OCI-LY1 (cell line): ENCODE measurements at regions not wholly inside any gene's neighbourhood (a gene's known extent, or its start where the extent isn't known, plus 50 kb on each side); places are given as distances from the start of the nearest gene placed in this dataset.

Experiments
- H2AFZ ChIP-seq: fragments of 200-600 bp; sonication (generic), shearing (Covaris generic); 2 replicates; pipeline ENCODE4 v1.6.0; 2014; ENCODE audit warnings: antibody characterized with exemption, mild to moderate bottlenecking, low read length
- H3F3A ChIP-seq: fragments of 200-600 bp; sonication (generic), shearing (Covaris generic); 2 replicates; pipeline ENCODE4 v1.6.0; 2014; ENCODE audit warnings: mild to moderate bottlenecking, antibody characterized with exemption, low read length, moderate library complexity; ENCODE audit not compliant: insufficient read depth
- H3K27ac ChIP-seq: fragments of 200-600 bp; sonication (generic); 2 replicates; pipeline ENCODE4 v1.5.1; 2014; ENCODE audit warnings: low read length, mixed run types, mild to moderate bottlenecking, low read depth; ENCODE audit not compliant: poor library complexity, severe bottlenecking
- H3K27me3 ChIP-seq: fragments of 200-600 bp; sonication (generic); 2 replicates; pipeline ENCODE4 v1.6.0; 2014; ENCODE audit warnings: antibody characterized with exemption, mild to moderate bottlenecking, low read length, moderate library complexity; ENCODE audit not compliant: insufficient read depth
- H3K36me3 ChIP-seq: fragments of 200-600 bp; sonication (generic); 2 replicates; pipeline ENCODE4 v1.6.1; 2014; ENCODE audit warnings: mild to moderate bottlenecking, antibody characterized with exemption, low read length, moderate library complexity, mixed read lengths; ENCODE audit not compliant: insufficient read depth
- H3K4me1 ChIP-seq: fragments of 200-600 bp; sonication (generic); 2 replicates; pipeline ENCODE4 v1.5.1; 2014; ENCODE audit warnings: mild to moderate bottlenecking, low read length, moderate library complexity; ENCODE audit not compliant: insufficient read depth, severe bottlenecking
- H3K4me2 ChIP-seq: fragments of 200-600 bp; sonication (generic), shearing (Covaris generic); 2 replicates; pipeline ENCODE4 v1.6.1; 2014; ENCODE audit warnings: low read length
- H3K4me3 ChIP-seq: fragments of 200-600 bp; sonication (generic); 2 replicates; pipeline ENCODE4 v1.5.1; 2014; ENCODE audit warnings: low read length, low read depth, mild to moderate bottlenecking, mixed read lengths; ENCODE audit not compliant: poor library complexity, severe bottlenecking
- H3K79me2 ChIP-seq: fragments of 200-600 bp; shearing (Covaris generic); 2 replicates; pipeline ENCODE4 v1.6.1; 2016; ENCODE audit warnings: mixed run types, low read length, mixed read lengths; ENCODE audit not compliant: insufficient read depth
- H3K9ac ChIP-seq: fragments of 200-600 bp; sonication (generic), shearing (Covaris generic); 2 replicates; pipeline ENCODE4 v1.6.1; 2014; ENCODE audit warnings: mild to moderate bottlenecking, low read length, mixed read lengths
- H3K9me2 ChIP-seq: fragments of 200-600 bp; sonication (generic), shearing (Covaris generic); 2 replicates; pipeline ENCODE4 v1.6.1; 2014; ENCODE audit warnings: low read depth, mild to moderate bottlenecking, low read length, mixed read lengths
- H3K9me3 ChIP-seq: fragments of 200-600 bp; shearing (Covaris generic); 2 replicates; pipeline ENCODE4 v1.6.1; 2014; ENCODE audit warnings: low read length, mixed read lengths
- H4K20me1 ChIP-seq: fragments of 200-600 bp; sonication (generic), shearing (Covaris generic); 2 replicates; pipeline ENCODE4 v1.6.0; 2016; ENCODE audit warnings: mild to moderate bottlenecking, low read length; ENCODE audit not compliant: insufficient read depth
- EZH2 ChIP-seq: fragments of 200-600 bp; sonication (generic), shearing (Covaris generic); IDR thresholded peaks from 2 replicates; pipeline ENCODE4 v1.8.0; 2017; ENCODE audit warnings: borderline replicate concordance, mixed run types, mild to moderate bottlenecking, antibody characterized with exemption, low read length, moderate library complexity, mixed read lengths
- TF ChIP-seq, protein P1 (sequence below): fragments of 200-600 bp; sonication (generic), shearing (Covaris generic); IDR thresholded peaks from 2 replicates; pipeline ENCODE4 v1.5.1; 2017; ENCODE audit warnings: mild to moderate bottlenecking, antibody characterized with exemption, low read length, moderate library complexity, mixed read lengths

DNA sequence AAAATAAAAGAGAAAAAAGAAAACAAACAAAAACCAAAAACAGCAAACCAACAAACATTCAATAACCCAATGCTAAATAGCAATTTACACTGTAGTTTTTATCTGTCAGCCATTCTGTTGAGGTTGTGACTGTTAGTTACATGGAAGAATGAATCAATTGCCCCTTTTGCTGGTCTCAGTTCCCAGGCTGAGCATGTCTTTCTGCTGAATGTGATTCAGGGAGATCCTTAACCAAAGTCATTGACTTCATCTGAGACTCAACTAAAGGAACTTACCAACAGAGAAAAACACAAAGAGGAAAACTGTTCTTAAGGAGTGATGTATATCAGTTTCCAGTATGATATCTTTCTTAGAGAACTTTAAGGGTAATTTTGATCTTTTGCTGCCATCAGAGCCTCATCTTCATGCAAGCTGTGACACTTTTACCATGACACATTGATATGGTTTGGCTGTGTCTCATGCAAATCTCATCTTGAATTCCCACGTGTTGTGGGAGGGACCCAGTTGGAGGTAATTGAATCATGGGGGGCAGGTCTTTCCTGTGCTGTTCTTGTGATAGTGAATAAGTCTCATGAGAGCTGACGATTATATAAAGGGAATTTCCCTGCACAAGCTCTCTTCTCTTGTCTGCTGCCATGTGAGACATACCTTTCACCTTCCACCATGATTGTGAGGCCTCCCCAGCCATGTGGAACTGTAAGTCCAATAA lies 469.8 kb downstream of the KIF20B start:
- H3K27me3 ChIP-seq: no peaks in the 10 kb centered on the region
- no peak overlapping the region for H2AFZ ChIP-seq
- no peak overlapping the region for H3K4me3 ChIP-seq
- H3K79me2 ChIP-seq: no peaks in the 10 kb centered on the region
- no peaks in the 10 kb centered on the region for H3K9me2 ChIP-seq
- TF ChIP-seq, protein P1, sequence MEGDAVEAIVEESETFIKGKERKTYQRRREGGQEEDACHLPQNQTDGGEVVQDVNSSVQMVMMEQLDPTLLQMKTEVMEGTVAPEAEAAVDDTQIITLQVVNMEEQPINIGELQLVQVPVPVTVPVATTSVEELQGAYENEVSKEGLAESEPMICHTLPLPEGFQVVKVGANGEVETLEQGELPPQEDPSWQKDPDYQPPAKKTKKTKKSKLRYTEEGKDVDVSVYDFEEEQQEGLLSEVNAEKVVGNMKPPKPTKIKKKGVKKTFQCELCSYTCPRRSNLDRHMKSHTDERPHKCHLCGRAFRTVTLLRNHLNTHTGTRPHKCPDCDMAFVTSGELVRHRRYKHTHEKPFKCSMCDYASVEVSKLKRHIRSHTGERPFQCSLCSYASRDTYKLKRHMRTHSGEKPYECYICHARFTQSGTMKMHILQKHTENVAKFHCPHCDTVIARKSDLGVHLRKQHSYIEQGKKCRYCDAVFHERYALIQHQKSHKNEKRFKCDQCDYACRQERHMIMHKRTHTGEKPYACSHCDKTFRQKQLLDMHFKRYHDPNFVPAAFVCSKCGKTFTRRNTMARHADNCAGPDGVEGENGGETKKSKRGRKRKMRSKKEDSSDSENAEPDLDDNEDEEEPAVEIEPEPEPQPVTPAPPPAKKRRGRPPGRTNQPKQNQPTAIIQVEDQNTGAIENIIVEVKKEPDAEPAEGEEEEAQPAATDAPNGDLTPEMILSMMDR: no peak
- no peak for TF ChIP-seq EZH2
- H3K4me2 ChIP-seq: no peak overlapping the region
- no peak overlapping the region for H3K27ac ChIP-seq
- no peak overlapping the region for H3K9ac ChIP-seq
- H3K36me3 ChIP-seq: no peaks in the 10 kb centered on the region
- H4K20me1 ChIP-seq: no peaks in the 10 kb centered on the region
- no peaks in the 10 kb centered on the region for H3K4me1 ChIP-seq
- no peaks in the 10 kb centered on the region for H3K9me3 ChIP-seq
- H3F3A ChIP-seq: no peaks in the 10 kb centered on the region

DNA sequence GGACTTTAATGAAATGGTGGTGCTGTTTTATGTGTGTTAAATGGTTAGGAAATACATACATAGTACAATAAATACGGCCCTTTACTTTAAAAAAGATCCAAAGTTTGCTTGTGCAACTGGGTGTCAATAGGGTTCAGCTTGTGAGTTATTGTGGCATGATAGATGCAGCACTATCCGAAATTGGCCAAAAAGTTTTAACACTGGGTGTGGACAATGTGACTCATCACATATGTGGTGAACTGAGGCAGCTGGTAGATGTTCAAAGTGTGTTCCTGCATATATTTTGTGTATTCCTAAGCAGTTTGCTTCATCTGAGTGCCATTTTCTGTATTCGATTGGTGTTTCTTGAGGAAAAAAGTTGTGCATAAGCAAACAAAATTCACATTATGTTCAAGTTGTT lies 473.1 kb downstream of the KIF20B start:
- no peak overlapping the region for H2AFZ ChIP-seq
- H3K4me1 ChIP-seq: no peaks in the 10 kb centered on the region
- TF ChIP-seq EZH2: no peak
- TF ChIP-seq, protein P1: no peak
- H3K79me2 ChIP-seq: no peaks in the 10 kb centered on the region
- no peak overlapping the region for H3K4me2 ChIP-seq
- H3K4me3 ChIP-seq: no peak overlapping the region
- H3F3A ChIP-seq: no peaks in the 10 kb centered on the region
- no peaks in the 10 kb centered on the region for H3K36me3 ChIP-seq
- no peaks in the 10 kb centered on the region for H3K9me2 ChIP-seq
- no peaks in the 10 kb centered on the region for H3K27me3 ChIP-seq
- H3K9me3 ChIP-seq: no peaks in the 10 kb centered on the region
- no peak overlapping the region for H3K27ac ChIP-seq
- H3K9ac ChIP-seq: no peak overlapping the region
- no peaks in the 10 kb centered on the region for H4K20me1 ChIP-seq

DNA sequence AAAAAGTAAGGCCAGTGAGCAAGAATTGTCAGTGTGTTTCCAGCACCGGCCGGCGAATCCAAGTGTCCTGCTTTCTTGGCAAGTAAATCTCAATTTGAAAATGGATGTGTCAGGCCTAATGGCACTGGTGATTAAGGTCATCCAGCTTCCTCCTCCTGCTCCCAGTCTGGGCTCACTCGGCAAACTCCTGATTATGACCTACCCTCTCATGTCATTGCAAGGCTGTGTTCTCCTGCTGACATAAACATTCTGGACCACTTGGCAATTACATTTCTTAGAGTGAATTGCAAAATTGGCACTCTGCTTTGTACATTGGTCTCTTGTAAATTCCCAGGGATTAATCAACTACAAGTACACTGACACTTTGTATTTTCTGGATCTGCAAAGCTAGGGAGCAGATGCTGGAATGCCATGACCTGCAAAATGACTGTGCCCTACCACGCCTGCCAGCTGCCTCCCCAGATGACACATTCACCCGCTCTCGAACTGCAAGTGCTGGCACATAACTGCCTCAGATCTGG lies 473.8 kb downstream of the KIF20B start:
- H3K4me2 ChIP-seq: no peak overlapping the region
- no peak overlapping the region for H3K27ac ChIP-seq
- H3K9me3 ChIP-seq: no peaks in the 10 kb centered on the region
- H3K9ac ChIP-seq: no peak overlapping the region
- H3K4me1 ChIP-seq: no peaks in the 10 kb centered on the region
- no peaks in the 10 kb centered on the region for H3K9me2 ChIP-seq
- no peaks in the 10 kb centered on the region for H3K27me3 ChIP-seq
- TF ChIP-seq, protein P1: no peak
- TF ChIP-seq EZH2: no peak
- no peak overlapping the region for H2AFZ ChIP-seq
- no peaks in the 10 kb centered on the region for H3K79me2 ChIP-seq
- H3K36me3 ChIP-seq: no peaks in the 10 kb centered on the region
- H3K4me3 ChIP-seq: no peak overlapping the region
- no peaks in the 10 kb centered on the region for H4K20me1 ChIP-seq
- H3F3A ChIP-seq: no peaks in the 10 kb centered on the region
